CD8-positive, alpha-beta memory T cell (primary cell): ENCODE measurements at regions not wholly inside any gene's neighbourhood (a gene's known extent, or its start where the extent isn't known, plus 50 kb on each side); places are given as distances from the start of the nearest gene placed in this dataset.

Source experiments
- CTCF ChIA-PET: fragments of 350-600 bp; sonication (Branson Sonifier 250); formaldehyde crosslinking; loops from one replicate; lab custom pipeline; 2021; ENCODE audit warnings: antibody characterized with exemption; lab: Charles Lee
- POLR2A ChIA-PET: fragments of 350-600 bp; sonication (Branson Sonifier 250); formaldehyde crosslinking; loops from one replicate; lab custom pipeline; 2021; ENCODE audit warnings: antibody characterized with exemption; lab: Charles Lee
- DNase-seq, 5 donors: peaks; one replicate each; pipeline versions ENCODE4 v3.0.0 to v3.0.0-alpha.2; 2020 to 2022; ENCODE audit warnings: mixed read lengths in 1 of 5
- H3K27ac ChIP-seq: one replicate; pipeline ENCODE4 v1.7.0; 2013; ENCODE audit warnings: low read depth, mild to moderate bottlenecking, low read length, moderate library complexity
- H3K27me3 ChIP-seq: 2 replicates; pipeline ENCODE4 v1.7.0; 2013; ENCODE audit warnings: low read length, mild to moderate bottlenecking; ENCODE audit not compliant: insufficient read depth, poor library complexity, severe bottlenecking
- H3K36me3 ChIP-seq: 2 replicates; pipeline ENCODE4 v1.7.0; 2013; ENCODE audit warnings: mild to moderate bottlenecking, low read length, moderate library complexity; ENCODE audit not compliant: insufficient read depth
- H3K4me1 ChIP-seq: 2 replicates; pipeline ENCODE4 v1.7.0; 2013; ENCODE audit warnings: mild to moderate bottlenecking, low read length, moderate library complexity; ENCODE audit not compliant: insufficient read depth
- H3K4me3 ChIP-seq: 2 replicates; pipeline ENCODE4 v1.7.0; 2013; ENCODE audit warnings: mild to moderate bottlenecking, low read length
- H3K9me3 ChIP-seq: 2 replicates; pipeline ENCODE4 v1.7.0; 2013; ENCODE audit warnings: mild to moderate bottlenecking, low read length
- H3K27ac Mint-ChIP-seq, 8 donors: one replicate each; pipeline ENCODE4 v1.8.0; 2020 to 2021; ENCODE audit warnings: mixed read lengths in 8 of 8, mild to moderate bottlenecking in 6 of 8, inconsistent platforms in 3 of 8, moderate library complexity in 3 of 8
- H3K27me3 Mint-ChIP-seq, 2 donors: one replicate each; pipeline ENCODE4 v1.8.0; 2020 to 2021; ENCODE audit warnings: mixed read lengths in 2 of 2, mild to moderate bottlenecking in 1 of 2, moderate library complexity in 1 of 2
- H3K36me3 Mint-ChIP-seq, 3 donors: one replicate each; pipeline ENCODE4 v1.8.0; 2020 to 2021; ENCODE audit warnings: mixed read lengths in 3 of 3, inconsistent platforms in 1 of 3, mild to moderate bottlenecking in 1 of 3
- H3K4me1 Mint-ChIP-seq, 3 donors: one replicate each; pipeline ENCODE4 v1.8.0; 2020 to 2021; ENCODE audit warnings: mixed read lengths in 3 of 3, inconsistent platforms in 1 of 3, mild to moderate bottlenecking in 1 of 3
- H3K4me3 Mint-ChIP-seq, 7 donors: one replicate each; pipeline ENCODE4 v1.8.0; 2020 to 2021; ENCODE audit warnings: mixed read lengths in 7 of 7, mild to moderate bottlenecking in 6 of 7, moderate library complexity in 4 of 7, inconsistent platforms in 2 of 7
- H3K9me3 Mint-ChIP-seq, 5 donors: one replicate each; pipeline ENCODE4 v1.8.0; 2020 to 2022; ENCODE audit warnings: mixed read lengths in 5 of 5, mild to moderate bottlenecking in 3 of 5, moderate library complexity in 2 of 5, inconsistent platforms in 1 of 5

DNA sequence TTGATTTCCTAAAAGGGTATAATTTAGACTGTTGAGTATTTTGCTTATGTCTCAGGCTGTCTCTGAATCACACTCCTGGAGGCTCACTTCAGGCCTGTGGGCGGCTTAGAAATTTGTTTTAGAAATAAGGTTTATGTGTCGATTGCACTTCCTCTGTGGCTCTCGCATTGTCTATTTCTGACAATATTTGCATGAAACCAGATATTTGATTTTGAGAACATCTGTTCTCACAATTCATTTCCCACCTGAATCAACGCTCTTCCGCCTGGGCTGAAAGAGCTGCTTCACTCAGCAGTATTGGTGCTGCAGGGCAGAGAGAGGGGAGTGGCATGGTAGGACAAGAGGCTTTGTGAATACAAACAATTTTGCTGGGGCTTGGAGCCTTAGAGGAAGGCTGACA, 262.0 kb downstream of the ADRA2A start:
- Mint-ChIP-seq H3K4me1 (no peaks in the 10 kb centered on the region), H3K27me3 (peaks cover 5 to 24% of the 10 kb centered on the region in 2 donors), H3K4me3 (no peak overlapping the region), H3K9me3 (peaks cover 9 to 34% (median 29%) of the 10 kb centered on the region in 5 donors), H3K36me3 (peaks cover 0 to 5% (median 0%) of the 10 kb centered on the region in 3 donors), H3K27ac (no peak overlapping the region)
- Histone ChIP-seq H3K27me3 (no peaks in the 10 kb centered on the region), H3K36me3 (no peaks in the 10 kb centered on the region), H3K27ac (no peak overlapping the region), H3K4me3 (no peak overlapping the region), H3K9me3 (no peaks in the 10 kb centered on the region), H3K4me1 (no peaks in the 10 kb centered on the region)
- no peak for DNase-seq
- ChIA-PET POLR2A (no interaction called here), CTCF (no interaction called here)

DNA sequence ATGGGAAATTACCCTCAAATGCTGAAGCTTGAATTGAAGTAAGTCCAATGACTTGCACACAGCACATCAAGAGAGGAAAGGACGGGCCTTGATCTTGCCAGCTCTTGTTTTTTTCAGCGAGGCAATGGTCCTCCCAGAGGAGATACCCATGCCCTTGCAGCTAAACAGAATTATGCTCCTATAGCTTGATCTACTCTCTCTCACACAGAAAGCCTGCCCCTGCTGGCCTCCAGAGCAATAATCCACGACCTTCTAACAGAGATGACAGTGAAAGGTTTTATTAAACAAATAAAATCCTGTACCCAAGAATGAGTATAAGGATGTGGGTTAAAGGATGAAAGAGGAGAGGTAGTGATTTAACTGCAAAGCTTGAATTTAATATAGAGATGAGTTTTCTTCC, 268.0 kb downstream of the ADRA2A start:
- Mint-ChIP-seq H3K4me1 (no peaks in the 10 kb centered on the region), H3K9me3 (peaks cover 14 to 34% (median 26%) of the 10 kb centered on the region in 5 donors), H3K27ac (no peak overlapping the region), H3K4me3 (no peak overlapping the region), H3K27me3 (peaks cover 17 to 23% of the 10 kb centered on the region in 2 donors), H3K36me3 (peaks cover 0 to 5% (median 0%) of the 10 kb centered on the region in 3 donors)
- no peaks in the 10 kb centered on the region for H3K36me3 ChIP-seq
- no peaks in the 10 kb centered on the region for H3K4me1 ChIP-seq
- ChIA-PET CTCF (interaction anchor here (1.4 kb wide), 1 partner anchor 9 kb away, joined by 4 read pairs; no protein-coding TSS in a partner anchor), POLR2A (no interaction called here)
- DNase-seq: no peak
- H3K27ac ChIP-seq: no peak overlapping the region
- H3K4me3 ChIP-seq: no peak overlapping the region
- no peaks in the 10 kb centered on the region for H3K27me3 ChIP-seq
- H3K9me3 ChIP-seq: no peaks in the 10 kb centered on the region

DNA sequence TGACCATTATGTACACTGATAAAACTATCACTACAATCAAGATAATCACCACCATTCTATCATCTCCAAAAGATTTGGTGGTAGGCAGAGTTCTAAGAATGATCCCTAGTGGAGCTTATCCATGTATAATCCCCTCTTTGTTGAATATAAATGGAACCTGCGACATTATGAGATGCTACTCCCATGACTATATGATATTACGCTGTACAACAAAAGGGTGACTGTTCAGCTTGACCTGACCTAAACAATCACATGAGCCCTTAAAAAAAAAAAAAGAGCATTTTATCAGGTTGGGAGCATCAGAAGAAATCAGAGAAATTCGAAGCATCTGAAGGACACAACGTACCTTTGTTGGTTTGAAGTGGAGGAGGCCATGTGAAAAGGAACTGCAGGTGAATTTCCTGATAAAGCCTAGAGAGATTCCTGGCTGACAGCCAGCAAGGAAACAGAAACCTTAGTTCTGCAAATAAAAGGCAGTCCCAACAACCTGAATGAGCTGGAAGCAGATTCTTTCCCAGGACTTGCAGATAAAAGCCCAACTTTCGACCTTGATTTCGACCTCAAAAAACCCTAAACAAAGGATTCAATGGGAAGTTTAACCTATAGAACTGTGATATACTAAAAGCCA, 270.7 kb downstream of the ADRA2A start:
- Mint-ChIP-seq H3K9me3 (peaks cover 2 to 12% (median 7%) of the 10 kb centered on the region in 5 donors), H3K27me3 (peaks cover 20 to 37% of the 10 kb centered on the region in 2 donors), H3K36me3 (no peaks in the 10 kb centered on the region), H3K4me1 (no peaks in the 10 kb centered on the region), H3K4me3 (no peak overlapping the region), H3K27ac (no peak overlapping the region)
- Histone ChIP-seq H3K27me3 (no peaks in the 10 kb centered on the region), H3K9me3 (no peaks in the 10 kb centered on the region), H3K36me3 (no peaks in the 10 kb centered on the region), H3K4me1 (no peaks in the 10 kb centered on the region), H3K27ac (no peak overlapping the region), H3K4me3 (no peak overlapping the region)
- ChIA-PET POLR2A (no interaction called here), CTCF (no interaction called here)
- no peak for DNase-seq

DNA sequence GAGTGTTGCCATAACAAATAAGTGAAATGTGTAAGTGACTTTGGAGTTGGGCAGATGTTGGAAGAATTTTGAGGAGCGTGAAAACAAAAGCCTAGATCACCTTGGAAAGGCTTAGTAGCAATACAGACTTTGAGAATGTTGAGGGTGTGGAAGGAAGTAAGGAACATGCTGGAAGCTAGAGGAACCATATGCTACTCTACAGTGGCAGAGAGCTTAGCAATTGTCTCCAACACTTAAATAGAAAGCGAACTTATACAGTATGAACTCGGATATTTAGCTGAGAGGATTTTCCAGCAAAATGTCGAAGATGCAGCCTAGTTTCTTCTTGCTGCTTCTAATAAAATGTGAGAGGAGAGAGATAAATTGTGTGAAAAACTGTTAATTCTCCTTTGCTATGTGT, 271.2 kb downstream of the ADRA2A start:
- H3K36me3 ChIP-seq: no peaks in the 10 kb centered on the region
- CTCF ChIA-PET: no interaction called here
- H3K4me1 Mint-ChIP-seq: no peaks in the 10 kb centered on the region
- H3K27me3 Mint-ChIP-seq: peaks cover 22 to 39% of the 10 kb centered on the region in 2 donors
- no peaks in the 10 kb centered on the region for H3K9me3 ChIP-seq
- no peak overlapping the region for H3K4me3 ChIP-seq
- H3K36me3 Mint-ChIP-seq: no peaks in the 10 kb centered on the region
- no peak for DNase-seq
- POLR2A ChIA-PET: no interaction called here
- no peak overlapping the region for H3K27ac Mint-ChIP-seq
- H3K4me3 Mint-ChIP-seq: no peak overlapping the region
- no peak overlapping the region for H3K27ac ChIP-seq
- H3K9me3 Mint-ChIP-seq: peaks cover 0 to 7% (median 3%) of the 10 kb centered on the region in 5 donors
- no peaks in the 10 kb centered on the region for H3K27me3 ChIP-seq
- no peaks in the 10 kb centered on the region for H3K4me1 ChIP-seq

DNA sequence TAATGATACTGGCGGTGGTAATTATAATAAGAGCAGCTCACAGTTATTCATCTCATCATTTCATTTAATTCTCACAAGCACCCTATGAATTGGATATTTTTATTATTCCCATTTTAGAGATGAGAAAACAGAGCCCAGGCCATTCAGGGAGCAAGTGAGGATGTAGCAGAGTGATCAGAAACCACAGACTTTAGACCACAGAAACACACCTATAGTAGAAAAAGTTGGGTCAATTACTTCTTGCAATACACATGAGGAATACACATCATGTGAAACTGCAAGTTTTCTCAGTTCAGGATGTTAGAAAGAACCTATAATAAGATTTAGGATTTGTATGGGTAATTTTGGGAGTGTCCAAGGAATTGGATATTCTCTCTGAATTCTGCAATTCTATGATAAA, 278.0 kb downstream of the ADRA2A start:
- no peak for DNase-seq
- no peaks in the 10 kb centered on the region for H3K9me3 Mint-ChIP-seq
- Histone ChIP-seq H3K9me3 (no peaks in the 10 kb centered on the region), H3K27ac (no peak overlapping the region), H3K27me3 (no peaks in the 10 kb centered on the region), H3K4me1 (no peaks in the 10 kb centered on the region), H3K4me3 (no peak overlapping the region), H3K36me3 (no peaks in the 10 kb centered on the region)
- ChIA-PET POLR2A (no interaction called here), CTCF (no interaction called here)
- H3K27ac Mint-ChIP-seq: no peak overlapping the region
- H3K36me3 Mint-ChIP-seq: no peaks in the 10 kb centered on the region
- no peaks in the 10 kb centered on the region for H3K4me1 Mint-ChIP-seq
- H3K4me3 Mint-ChIP-seq: no peak overlapping the region
- peaks cover 8 to 44% of the 10 kb centered on the region in 2 donors for H3K27me3 Mint-ChIP-seq

DNA sequence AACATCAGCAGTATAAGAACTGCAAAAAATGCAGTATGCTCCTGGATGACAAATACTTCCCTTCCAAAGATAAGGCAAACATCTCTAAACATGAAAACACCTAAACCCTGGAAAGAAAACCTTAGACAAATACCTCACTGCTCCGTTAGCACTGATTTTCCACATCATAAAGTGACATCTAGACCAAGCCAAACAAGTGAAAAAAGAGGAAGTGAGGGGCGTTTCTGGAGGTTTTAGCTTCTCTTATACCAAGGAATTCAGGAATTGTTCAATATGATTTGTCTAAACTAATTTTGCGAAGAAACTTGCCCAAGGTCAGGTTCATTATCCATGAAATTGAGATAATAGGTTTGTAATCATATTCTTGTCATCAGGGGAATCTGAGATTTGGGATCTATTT, 279.7 kb downstream of the ADRA2A start:
- CTCF ChIA-PET: no interaction called here
- Histone ChIP-seq H3K9me3 (no peaks in the 10 kb centered on the region), H3K27ac (no peak overlapping the region), H3K4me3 (no peak overlapping the region), H3K36me3 (no peaks in the 10 kb centered on the region), H3K4me1 (no peaks in the 10 kb centered on the region), H3K27me3 (no peaks in the 10 kb centered on the region)
- Mint-ChIP-seq H3K36me3 (no peaks in the 10 kb centered on the region), H3K4me1 (no peaks in the 10 kb centered on the region), H3K27ac (no peak overlapping the region), H3K27me3 (peaks cover 6 to 39% of the 10 kb centered on the region in 2 donors), H3K4me3 (no peak overlapping the region), H3K9me3 (no peaks in the 10 kb centered on the region)
- POLR2A ChIA-PET: no interaction called here
- DNase-seq: no peak

DNA sequence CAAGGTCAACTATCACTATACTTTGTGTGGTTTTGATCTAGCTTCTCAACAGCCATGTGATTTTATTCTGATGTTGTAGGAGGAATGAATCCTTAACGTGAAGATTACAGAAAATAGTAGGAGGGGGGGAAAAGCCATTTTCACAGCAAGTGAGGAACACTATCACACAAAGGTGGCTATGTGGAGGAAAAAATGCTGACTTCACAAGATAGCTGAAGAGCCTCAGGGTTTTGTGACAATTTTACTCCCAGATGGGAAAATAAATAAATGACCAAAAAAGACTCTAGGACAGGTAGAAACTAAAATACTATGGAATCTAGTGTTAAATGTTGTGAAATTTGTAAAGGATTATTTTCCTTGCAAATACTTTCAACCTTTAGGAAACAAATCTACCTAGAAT, 281.0 kb downstream of the ADRA2A start:
- Mint-ChIP-seq H3K4me3 (no peak overlapping the region), H3K36me3 (no peaks in the 10 kb centered on the region), H3K9me3 (no peaks in the 10 kb centered on the region), H3K27ac (no peak overlapping the region), H3K27me3 (peaks cover 4 to 36% of the 10 kb centered on the region in 2 donors), H3K4me1 (no peaks in the 10 kb centered on the region)
- H3K4me3 ChIP-seq: no peak overlapping the region
- no peak overlapping the region for H3K27ac ChIP-seq
- H3K27me3 ChIP-seq: no peaks in the 10 kb centered on the region
- DNase-seq: no peak
- ChIA-PET POLR2A (no interaction called here), CTCF (no interaction called here)
- H3K4me1 ChIP-seq: no peaks in the 10 kb centered on the region
- H3K9me3 ChIP-seq: no peaks in the 10 kb centered on the region
- H3K36me3 ChIP-seq: no peaks in the 10 kb centered on the region

DNA sequence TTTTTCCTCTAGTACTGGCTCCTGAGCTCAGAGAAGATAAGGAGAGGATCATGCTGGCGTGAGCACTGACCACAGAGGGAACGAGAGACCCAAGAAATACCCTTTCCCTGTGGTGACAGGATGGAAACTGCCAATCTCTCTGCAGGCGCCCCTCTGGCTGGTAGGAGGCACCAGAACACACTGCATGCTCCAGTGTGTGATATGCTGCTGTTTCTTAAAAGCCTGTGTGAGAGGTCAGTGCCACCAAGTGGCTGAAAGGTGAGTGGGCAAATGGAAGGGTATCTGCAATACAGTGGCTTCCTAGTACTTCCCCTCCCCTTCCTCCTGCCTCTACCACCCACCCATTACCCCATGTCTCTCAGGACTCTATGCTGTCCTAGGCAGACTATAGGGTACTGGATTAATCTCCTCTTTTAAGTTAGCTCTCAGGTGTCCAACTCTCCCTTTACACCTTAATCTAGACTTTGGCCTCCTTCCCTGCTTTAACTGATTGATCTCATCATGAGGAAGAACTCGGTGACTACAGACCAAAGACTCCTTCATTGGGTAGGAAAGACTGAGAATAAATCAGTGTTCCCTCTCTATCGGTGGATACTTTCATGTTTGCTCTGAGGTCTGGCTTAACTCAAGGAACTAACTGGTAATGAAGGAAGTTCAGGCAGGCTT, 283.6 kb downstream of the ADRA2A start:
- ChIA-PET CTCF (no interaction called here), POLR2A (no interaction called here)
- H3K36me3 ChIP-seq: no peaks in the 10 kb centered on the region
- peak in 1 of 5 donors; percentile 39 for DNase-seq
- H3K27ac Mint-ChIP-seq: no peak overlapping the region
- no peaks in the 10 kb centered on the region for H3K4me1 Mint-ChIP-seq
- H3K4me3 Mint-ChIP-seq: no peak overlapping the region
- H3K27me3 Mint-ChIP-seq: peaks cover 9 to 41% of the 10 kb centered on the region in 2 donors
- no peaks in the 10 kb centered on the region for H3K36me3 Mint-ChIP-seq
- no peaks in the 10 kb centered on the region for H3K4me1 ChIP-seq
- H3K9me3 ChIP-seq: no peaks in the 10 kb centered on the region
- no peaks in the 10 kb centered on the region for H3K27me3 ChIP-seq
- H3K4me3 ChIP-seq: no peak overlapping the region
- H3K27ac ChIP-seq: no peak overlapping the region
- H3K9me3 Mint-ChIP-seq: no peaks in the 10 kb centered on the region
